ENCODE measurements at regions not wholly inside any gene's neighbourhood (a gene's known extent, or its start where the extent isn't known, plus 50 kb on each side); places are given as distances from the start of the nearest gene placed in this dataset.

GRCh38 chr4:180990931-180991330 lies 1252.3 kb upstream of the TENM3 start:
- Histone ChIP-seq H3K4me1 (ENCODE audit: control insufficient read depth in 2 of 3, insufficient read depth in 2 of 3, low read depth in 1 of 3, low read length in 3 of 3) (no peaks in the 10 kb centered on the region), H3K27me3 (ENCODE audit: control insufficient read depth, insufficient read depth, low read length) (no peaks in the 10 kb centered on the region), H3K4me3 (ENCODE audit: low read length in 3 of 3) (no peak overlapping the region), H3K9me3 (ENCODE audit: control insufficient read depth in 2 of 3, insufficient read depth in 1 of 3, low read length in 3 of 3) (no peaks in the 10 kb centered on the region), H3K9ac (ENCODE audit: low read length in 3 of 3) (no peak overlapping the region), H3K27ac (ENCODE audit: low read depth in 2 of 2, low read length in 2 of 2) (no peak overlapping the region), H3K36me3 (ENCODE audit: control insufficient read depth in 2 of 3, insufficient read depth in 3 of 3, low read length in 3 of 3) (no peaks in the 10 kb centered on the region)
- TF ChIP-seq CTCF (IDR thresholded peaks at IDR 0.05; ENCODE audit: borderline replicate concordance, extremely low read depth, insufficient read depth): no peak
- DNase-seq (no peak), FAIRE-seq (no peak)
- intact Hi-C loops (cut with DNase I): no loop called here

- intact Hi-C loops (cut with DNase I): no loop called here
- TF ChIP-seq CTCF (IDR thresholded peaks at IDR 0.05; ENCODE audit: borderline replicate concordance, extremely low read depth, insufficient read depth): no peak
- no peak overlapping the region for H3K9ac ChIP-seq (ENCODE audit: low read length in 3 of 3)
- FAIRE-seq (no peak), DNase-seq (no peak)
- no peak overlapping the region for H3K4me3 ChIP-seq (ENCODE audit: low read length in 3 of 3)
- no peaks in the 10 kb centered on the region for H3K4me1 ChIP-seq (ENCODE audit: control insufficient read depth in 2 of 3, insufficient read depth in 2 of 3, low read depth in 1 of 3, low read length in 3 of 3)
- H3K9me3 ChIP-seq (ENCODE audit: control insufficient read depth in 2 of 3, insufficient read depth in 1 of 3, low read length in 3 of 3): no peaks in the 10 kb centered on the region
- no peak overlapping the region for H3K27ac ChIP-seq (ENCODE audit: low read depth in 2 of 2, low read length in 2 of 2)
- H3K27me3 ChIP-seq (ENCODE audit: control insufficient read depth, insufficient read depth, low read length): no peaks in the 10 kb centered on the region
- no peaks in the 10 kb centered on the region for H3K36me3 ChIP-seq (ENCODE audit: control insufficient read depth in 2 of 3, insufficient read depth in 3 of 3, low read length in 3 of 3)
These were observed 1249.9 kb upstream of the TENM3 start for GRCh38 chr4:180993244-180993836.

GRCh38 chr4:180994722-180995121 lies 1248.5 kb upstream of the TENM3 start:
- H3K4me3 ChIP-seq (ENCODE audit: low read length in 3 of 3): no peak overlapping the region
- H3K27ac ChIP-seq (ENCODE audit: low read depth in 2 of 2, low read length in 2 of 2): no peak overlapping the region
- H3K27me3 ChIP-seq (ENCODE audit: control insufficient read depth, insufficient read depth, low read length): no peaks in the 10 kb centered on the region
- H3K4me1 ChIP-seq (ENCODE audit: control insufficient read depth in 2 of 3, insufficient read depth in 2 of 3, low read depth in 1 of 3, low read length in 3 of 3): no peaks in the 10 kb centered on the region
- DNase-seq (no peak), FAIRE-seq (no peak)
- intact Hi-C loops (cut with DNase I): no loop called here
- H3K9me3 ChIP-seq (ENCODE audit: control insufficient read depth in 2 of 3, insufficient read depth in 1 of 3, low read length in 3 of 3): no peaks in the 10 kb centered on the region
- no peak for TF ChIP-seq CTCF (IDR thresholded peaks at IDR 0.05; ENCODE audit: borderline replicate concordance, extremely low read depth, insufficient read depth)
- no peak overlapping the region for H3K9ac ChIP-seq (ENCODE audit: low read length in 3 of 3)
- no peaks in the 10 kb centered on the region for H3K36me3 ChIP-seq (ENCODE audit: control insufficient read depth in 2 of 3, insufficient read depth in 3 of 3, low read length in 3 of 3)

- FAIRE-seq: no peak
- intact Hi-C loops (cut with DNase I): no loop called here
- DNase-seq: no peak
- Histone ChIP-seq H3K27me3 (ENCODE audit: control insufficient read depth, insufficient read depth, low read length) (no peaks in the 10 kb centered on the region), H3K9ac (ENCODE audit: low read length in 3 of 3) (no peak overlapping the region), H3K4me1 (ENCODE audit: control insufficient read depth in 2 of 3, insufficient read depth in 2 of 3, low read depth in 1 of 3, low read length in 3 of 3) (no peaks in the 10 kb centered on the region), H3K4me3 (ENCODE audit: low read length in 3 of 3) (no peak overlapping the region), H3K27ac (ENCODE audit: low read depth in 2 of 2, low read length in 2 of 2) (no peak overlapping the region), H3K9me3 (ENCODE audit: control insufficient read depth in 2 of 3, insufficient read depth in 1 of 3, low read length in 3 of 3) (no peaks in the 10 kb centered on the region), H3K36me3 (ENCODE audit: control insufficient read depth in 2 of 3, insufficient read depth in 3 of 3, low read length in 3 of 3) (no peaks in the 10 kb centered on the region)
- no peak for TF ChIP-seq CTCF (IDR thresholded peaks at IDR 0.05; ENCODE audit: borderline replicate concordance, extremely low read depth, insufficient read depth)
These were observed 1244.0 kb upstream of the TENM3 start for GRCh38 chr4:180999217-180999616.

Data from kidney (tissue), 13 donors.